ENCODE measurements at regions not wholly inside any gene's neighbourhood (a gene's known extent, or its start where the extent isn't known, plus 50 kb on each side); places are given as distances from the start of the nearest gene placed in this dataset.

DNA sequence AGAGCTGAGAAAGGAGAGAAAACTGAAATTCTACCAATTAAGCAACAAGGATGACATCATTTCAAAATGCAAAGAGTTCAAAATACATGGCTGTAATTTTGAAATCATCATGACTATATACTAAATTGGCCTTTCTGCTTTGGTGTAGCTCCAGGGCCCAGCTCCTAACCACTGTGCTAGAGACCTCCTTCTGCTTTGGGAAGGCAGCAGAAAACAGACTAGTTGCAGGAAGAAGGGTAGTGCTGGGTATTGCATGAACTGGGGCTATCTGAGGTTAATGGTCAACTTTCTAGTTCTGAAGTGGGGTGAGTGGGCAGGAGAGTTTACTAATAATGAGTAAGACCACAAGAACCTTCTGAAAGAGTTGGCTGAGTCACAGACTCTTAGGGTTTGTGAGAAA, 66.2 kb downstream of the PTGER2 start:
- Histone ChIP-seq H3K9me3 (ENCODE audit: control insufficient read depth, insufficient read depth, low read length) (peaks cover 10% of the 10 kb centered on the region), H3K27me3 (ENCODE audit: control insufficient read depth, insufficient read depth, low read length) (no peaks in the 10 kb centered on the region), H3K4me3 (ENCODE audit: low read depth, low read length) (no peak overlapping the region), H3K27ac (ENCODE audit: low read depth, low read length) (peak overlapping the region; percentile 31)
- CTCF ChIA-PET = interaction anchor here (0.6 to 1.0 kb wide), 2 partner anchors 44 to 86 kb away, joined by 3 to 8 read pairs; no protein-coding TSS in a partner anchor
- POLR2A ChIA-PET = no interaction called here
- DNase-seq (ENCODE audit: low read depth, low spot score) = no peak
- TF ChIP-seq, protein P1, sequence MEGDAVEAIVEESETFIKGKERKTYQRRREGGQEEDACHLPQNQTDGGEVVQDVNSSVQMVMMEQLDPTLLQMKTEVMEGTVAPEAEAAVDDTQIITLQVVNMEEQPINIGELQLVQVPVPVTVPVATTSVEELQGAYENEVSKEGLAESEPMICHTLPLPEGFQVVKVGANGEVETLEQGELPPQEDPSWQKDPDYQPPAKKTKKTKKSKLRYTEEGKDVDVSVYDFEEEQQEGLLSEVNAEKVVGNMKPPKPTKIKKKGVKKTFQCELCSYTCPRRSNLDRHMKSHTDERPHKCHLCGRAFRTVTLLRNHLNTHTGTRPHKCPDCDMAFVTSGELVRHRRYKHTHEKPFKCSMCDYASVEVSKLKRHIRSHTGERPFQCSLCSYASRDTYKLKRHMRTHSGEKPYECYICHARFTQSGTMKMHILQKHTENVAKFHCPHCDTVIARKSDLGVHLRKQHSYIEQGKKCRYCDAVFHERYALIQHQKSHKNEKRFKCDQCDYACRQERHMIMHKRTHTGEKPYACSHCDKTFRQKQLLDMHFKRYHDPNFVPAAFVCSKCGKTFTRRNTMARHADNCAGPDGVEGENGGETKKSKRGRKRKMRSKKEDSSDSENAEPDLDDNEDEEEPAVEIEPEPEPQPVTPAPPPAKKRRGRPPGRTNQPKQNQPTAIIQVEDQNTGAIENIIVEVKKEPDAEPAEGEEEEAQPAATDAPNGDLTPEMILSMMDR (IDR thresholded peaks at IDR 0.05; ENCODE audit: low read depth, low read length) = no peak

Measured in AG04450 (cell line).